ENCODE measurements at regions not wholly inside any gene's neighbourhood (a gene's known extent, or its start where the extent isn't known, plus 50 kb on each side); places are given as distances from the start of the nearest gene placed in this dataset.

- no peak for TF ChIP-seq REST (IDR thresholded peaks at IDR 0.05; ENCODE audit: unreplicated experiment)
- TF ChIP-seq EZH2phosphoT487 (IDR thresholded peaks at IDR 0.05; ENCODE audit: unreplicated experiment) = no peak
- TF ChIP-seq ZNF114 (CRISPR knock-in tag; IDR thresholded peaks at IDR 0.05) = no peak
- no peak for TF ChIP-seq POLR2AphosphoS5 (IDR thresholded peaks at IDR 0.05; ENCODE audit: low read depth)
- TF ChIP-seq STAT1 (IDR thresholded peaks at IDR 0.05; ENCODE audit: unreplicated experiment) = no peak
- no peak for TF ChIP-seq ETS1 (IDR thresholded peaks at IDR 0.05)
- TF ChIP-seq ZNF331 (CRISPR knock-in tag; IDR thresholded peaks at IDR 0.05; ENCODE audit: low read depth) = no peak
- no peak for TF ChIP-seq CREB1 (CRISPR knock-in tag; IDR thresholded peaks at IDR 0.05; ENCODE audit: low read depth)
- no peak for TF ChIP-seq EZH2 (IDR thresholded peaks at IDR 0.05; ENCODE audit: low read depth, unreplicated experiment)
- TF ChIP-seq JUNB (IDR thresholded peaks at IDR 0.05; ENCODE audit: unreplicated experiment) = no peak
Observed at GRCh38 chr13:61918841-61919240, 503.2 kb upstream of the PCDH20 start (continued).

- Mint-ChIP-seq H3K27me3 (ENCODE audit: insufficient read depth, low read depth, poor library complexity) (peaks cover 3% of the 10 kb centered on the region), H3K4me3 (no peak overlapping the region), H3K27ac (no peak overlapping the region), H3K9me3 (no peaks in the 10 kb centered on the region; the same call in 2 of the 3 replicates), H3K4me1 (peaks cover under 1% of the 10 kb centered on the region; the same call in 2 of the 3 replicates), H3K36me3 (ENCODE audit: low read depth) (peaks cover 3% of the 10 kb centered on the region; the same call in 1 of the 3 replicates)
- Histone ChIP-seq H3K4me2 (no peak overlapping the region), H2AFZ (no peak overlapping the region), H3K9me2 (ENCODE audit: insufficient read depth) (peaks cover 6% of the 10 kb centered on the region), H3K27me3 (ENCODE audit: insufficient read depth) (no peaks in the 10 kb centered on the region), H3K4me1 (ENCODE audit: insufficient read depth) (no peaks in the 10 kb centered on the region), H3K36me3 (ENCODE audit: insufficient read depth) (no peaks in the 10 kb centered on the region), H3K27ac (ENCODE audit: low read depth) (no peak overlapping the region), H4K20me1 (replicated peaks; ENCODE audit: insufficient read depth) (no peaks in the 10 kb centered on the region), H3K79me2 (replicated peaks; ENCODE audit: insufficient read depth) (no peaks in the 10 kb centered on the region), H3K4me3 (no peak overlapping the region), H3F3A (replicated peaks; ENCODE audit: low read depth) (no peaks in the 10 kb centered on the region)
- no peak for DNase-seq (ENCODE audit: low spot score)
- ATAC-seq = no peak
- no peak for TF ChIP-seq EZH2phosphoT487 (IDR thresholded peaks at IDR 0.05; ENCODE audit: unreplicated experiment)
- TF ChIP-seq ZNF331 (CRISPR knock-in tag; IDR thresholded peaks at IDR 0.05; ENCODE audit: low read depth) = no peak
- no peak for TF ChIP-seq ZNF462 (CRISPR knock-in tag; IDR thresholded peaks at IDR 0.05)
- TF ChIP-seq JUNB (IDR thresholded peaks at IDR 0.05; ENCODE audit: unreplicated experiment) = no peak
- no peak for TF ChIP-seq EZH2 (IDR thresholded peaks at IDR 0.05; ENCODE audit: low read depth, unreplicated experiment)
- no peak for TF ChIP-seq CTCF (conservative IDR thresholded peaks at IDR 0.05; ENCODE audit: low read depth in 2 of 2)
Observed at GRCh38 chr13:61916483-61916882, 500.8 kb upstream of the PCDH20 start.

Data from GM23338 (cell line).